ENCODE measurements at regions not wholly inside any gene's neighbourhood (a gene's known extent, or its start where the extent isn't known, plus 50 kb on each side); places are given as distances from the start of the nearest gene placed in this dataset.

GRCh38 chr7:153657182-153657800 is 394.9 kb upstream of the DPP6 start:
- no peak overlapping the region for H3K27ac ChIP-seq
- DNase-seq (ENCODE audit: low spot score in 2 of 2): no peak
- peaks cover 4 to 15% of the 10 kb centered on the region in 2 donors for H3K9me3 ChIP-seq
- H3K4me3 ChIP-seq: no peak overlapping the region
- TF ChIP-seq CTCF (IDR thresholded peaks at IDR 0.05) (no peak), POLR2AphosphoS5 (IDR thresholded peaks at IDR 0.05) (no peak), POLR2A (IDR thresholded peaks at IDR 0.05) (no peak)
- H3K36me3 ChIP-seq: no peaks in the 10 kb centered on the region
- no peaks in the 10 kb centered on the region for H3K27me3 ChIP-seq
- intact Hi-C loops (cut with DNase I; ENCODE audit: low total_unique reads): no loop called here
- no peaks in the 10 kb centered on the region for H3K4me1 ChIP-seq

- no peak for DNase-seq (ENCODE audit: low spot score in 2 of 2)
- H3K9me3 ChIP-seq: no peaks in the 10 kb centered on the region
- H3K4me1 ChIP-seq: no peaks in the 10 kb centered on the region
- no peaks in the 10 kb centered on the region for H3K36me3 ChIP-seq
- TF ChIP-seq CTCF (IDR thresholded peaks at IDR 0.05) (no peak), POLR2A (IDR thresholded peaks at IDR 0.05) (no peak), POLR2AphosphoS5 (IDR thresholded peaks at IDR 0.05) (no peak)
- H3K27ac ChIP-seq: no peak overlapping the region
- no peaks in the 10 kb centered on the region for H3K27me3 ChIP-seq
- intact Hi-C loops (cut with DNase I; ENCODE audit: low total_unique reads): no loop called here
- H3K4me3 ChIP-seq: no peak overlapping the region
These were observed 377.1 kb upstream of the DPP6 start for GRCh38 chr7:153675131-153675530.

GRCh38 chr7:153682628-153683027 is 369.6 kb upstream of the DPP6 start:
- no peak overlapping the region for H3K4me3 ChIP-seq
- no peak overlapping the region for H3K27ac ChIP-seq
- H3K27me3 ChIP-seq: no peaks in the 10 kb centered on the region
- peaks cover 0 to 7% of the 10 kb centered on the region in 2 donors for H3K9me3 ChIP-seq
- H3K4me1 ChIP-seq: no peaks in the 10 kb centered on the region
- TF ChIP-seq CTCF (IDR thresholded peaks at IDR 0.05) (no peak), POLR2A (IDR thresholded peaks at IDR 0.05) (no peak), POLR2AphosphoS5 (IDR thresholded peaks at IDR 0.05) (no peak)
- DNase-seq (ENCODE audit: low spot score in 2 of 2): no peak
- no peaks in the 10 kb centered on the region for H3K36me3 ChIP-seq
- intact Hi-C loops (cut with DNase I; ENCODE audit: low total_unique reads): no loop called here

GRCh38 chr7:153696242-153696641 is 356.0 kb upstream of the DPP6 start:
- TF ChIP-seq POLR2AphosphoS5 (IDR thresholded peaks at IDR 0.05) (no peak), POLR2A (IDR thresholded peaks at IDR 0.05) (no peak), CTCF (IDR thresholded peaks at IDR 0.05) (no peak)
- no peak for DNase-seq (ENCODE audit: low spot score in 2 of 2)
- intact Hi-C loops (cut with DNase I; ENCODE audit: low total_unique reads): no loop called here

GRCh38 chr7:153698046-153698445 is 354.2 kb upstream of the DPP6 start:
- Histone ChIP-seq H3K27ac (no peak overlapping the region), H3K9me3 (peaks cover 3 to 5% of the 10 kb centered on the region in 2 donors), H3K36me3 (no peaks in the 10 kb centered on the region), H3K4me1 (no peaks in the 10 kb centered on the region), H3K27me3 (no peaks in the 10 kb centered on the region), H3K4me3 (no peak overlapping the region)
- no peak for DNase-seq (ENCODE audit: low spot score in 2 of 2)
- TF ChIP-seq POLR2A (IDR thresholded peaks at IDR 0.05): no peak
- TF ChIP-seq POLR2AphosphoS5 (IDR thresholded peaks at IDR 0.05): no peak
- TF ChIP-seq CTCF (IDR thresholded peaks at IDR 0.05): no peak
- intact Hi-C loops (cut with DNase I; ENCODE audit: low total_unique reads): no loop called here

More at GRCh38 chr7:153696242-153696641, 356.0 kb upstream of the DPP6 start:
- Histone ChIP-seq H3K4me1 (no peaks in the 10 kb centered on the region), H3K27ac (no peak overlapping the region), H3K36me3 (no peaks in the 10 kb centered on the region), H3K27me3 (no peaks in the 10 kb centered on the region), H3K4me3 (no peak overlapping the region), H3K9me3 (peaks cover 0 to 3% of the 10 kb centered on the region in 2 donors)
